Astrocyte (in vitro differentiated cells and primary cell): ENCODE measurements at regions not wholly inside any gene's neighbourhood (a gene's known extent, or its start where the extent isn't known, plus 50 kb on each side); places are given as distances from the start of the nearest gene placed in this dataset.
A peak's percentile ranks its signal among the peaks of the same experiment; 100 is the strongest.

Experiments
- DNase-seq: peaks from one replicate; pipeline ENCODE4 v3.0.0-alpha.2; 2010; ENCODE audit warnings: low read depth
- FAIRE-seq: peaks from 2 replicates; lab custom pipeline; 2011; peaks lifted over from hg19 to GRCh38; lab: Jason Lieb, UNC
- H2AFZ ChIP-seq: 2 replicates; pipeline ENCODE4 v1.6.0; 2012; ENCODE audit warnings: low read depth, low read length, inconsistent platforms
- H3K27ac ChIP-seq: 2 replicates; pipeline ENCODE4 v1.5.1; 2011; ENCODE audit warnings: low read depth, low read length, inconsistent platforms
- H3K27me3 ChIP-seq: 2 replicates; pipeline ENCODE4 v1.6.0; 2011; ENCODE audit warnings: low read length, inconsistent platforms; ENCODE audit not compliant: insufficient read depth
- H3K36me3 ChIP-seq: 2 replicates; pipeline ENCODE4 v1.5.1; 2011; ENCODE audit warnings: low read length, inconsistent platforms; ENCODE audit not compliant: insufficient read depth
- H3K4me1 ChIP-seq: 2 replicates; pipeline ENCODE4 v1.5.1; 2011; ENCODE audit warnings: low read length, inconsistent platforms; ENCODE audit not compliant: insufficient read depth
- H3K4me2 ChIP-seq: 2 replicates; pipeline ENCODE4 v1.6.0; 2012; ENCODE audit warnings: low read length, inconsistent platforms
- H3K4me3 ChIP-seq: 2 replicates; pipeline ENCODE4 v1.5.1; 2011; ENCODE audit warnings: low read depth, mild to moderate bottlenecking, low read length, inconsistent platforms; ENCODE audit not compliant: insufficient read depth
- H3K79me2 ChIP-seq: 2 replicates; pipeline ENCODE4 v1.6.0; 2012; ENCODE audit warnings: mild to moderate bottlenecking, low read length, inconsistent platforms; ENCODE audit not compliant: insufficient read depth
- H3K9ac ChIP-seq: 2 replicates; pipeline ENCODE4 v1.6.0; 2012; ENCODE audit warnings: mild to moderate bottlenecking, low read length, inconsistent platforms
- H3K9me3 ChIP-seq: 2 replicates; pipeline ENCODE4 v1.5.1; 2012; ENCODE audit warnings: low read depth, mild to moderate bottlenecking, low read length, inconsistent platforms; ENCODE audit not compliant: insufficient read depth
- H4K20me1 ChIP-seq: 2 replicates; pipeline ENCODE4 v1.6.0; 2012; ENCODE audit warnings: low read length, inconsistent platforms; ENCODE audit not compliant: insufficient read depth
- H3K27ac Mint-ChIP-seq: one replicate; pipeline ENCODE4 v1.8.0; 2021; ENCODE audit warnings: mild to moderate bottlenecking, mixed read lengths; ENCODE audit not compliant: unreplicated experiment
- H3K27me3 Mint-ChIP-seq: one replicate; pipeline ENCODE4 v1.8.0; 2021; ENCODE audit warnings: low read depth, mixed read lengths; ENCODE audit not compliant: unreplicated experiment
- H3K36me3 Mint-ChIP-seq: one replicate; pipeline ENCODE4 v1.8.0; 2021; ENCODE audit warnings: low read depth, mixed read lengths; ENCODE audit not compliant: unreplicated experiment
- H3K4me1 Mint-ChIP-seq: one replicate; pipeline ENCODE4 v1.8.0; 2021; ENCODE audit warnings: low read depth, mixed read lengths; ENCODE audit not compliant: unreplicated experiment
- H3K4me3 Mint-ChIP-seq: one replicate; pipeline ENCODE4 v1.8.0; 2021; ENCODE audit warnings: mild to moderate bottlenecking, moderate library complexity, mixed read lengths; ENCODE audit not compliant: unreplicated experiment
- H3K9me3 Mint-ChIP-seq: one replicate; pipeline ENCODE4 v1.8.0; 2021; ENCODE audit warnings: mild to moderate bottlenecking, mixed read lengths; ENCODE audit not compliant: unreplicated experiment
- EZH2 ChIP-seq: IDR thresholded peaks from 2 replicates; pipeline ENCODE4 v1.6.1; 2012; ENCODE audit warnings: mild to moderate bottlenecking, low read length, inconsistent platforms; ENCODE audit not compliant: insufficient read depth
- TF ChIP-seq, protein P1 (sequence below): IDR thresholded peaks from 2 replicates; pipeline ENCODE4 v1.5.1; 2011; ENCODE audit warnings: low read depth, mild to moderate bottlenecking, inconsistent platforms, low read length, moderate library complexity; ENCODE audit not compliant: insufficient read depth

DNA sequence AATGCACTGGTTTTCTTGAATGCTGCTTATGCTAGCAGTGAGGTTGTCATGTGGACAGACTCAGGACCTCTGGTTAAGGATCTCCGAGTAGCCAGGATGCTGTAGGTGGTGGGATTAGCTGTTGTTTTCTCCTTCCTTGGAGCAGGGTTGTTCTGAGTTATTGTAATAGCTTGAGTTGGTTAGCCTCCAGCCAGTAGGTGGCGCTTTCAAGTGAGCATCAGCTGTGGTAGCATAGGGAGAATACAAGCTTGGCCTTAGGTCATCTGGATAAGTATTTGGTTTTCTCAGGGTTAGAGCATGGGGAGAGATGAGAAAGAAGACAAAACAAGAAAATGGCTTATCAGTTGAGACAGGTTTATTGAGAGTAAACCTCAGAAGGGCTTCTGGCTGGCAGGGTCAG lies 299.7 kb upstream of the FBXO33 start:
- no peaks in the 10 kb centered on the region for H3K36me3 Mint-ChIP-seq
- H3K27me3 Mint-ChIP-seq, result no peaks in the 10 kb centered on the region
- Histone ChIP-seq H4K20me1 (no peaks in the 10 kb centered on the region), H3K36me3 (no peaks in the 10 kb centered on the region), H3K4me1 (no peaks in the 10 kb centered on the region), H2AFZ (no peak overlapping the region), H3K27me3 (no peaks in the 10 kb centered on the region), H3K79me2 (no peaks in the 10 kb centered on the region), H3K4me2 (no peak overlapping the region), H3K27ac (no peak overlapping the region), H3K4me3 (no peak overlapping the region), H3K9ac (no peak overlapping the region), H3K9me3 (no peaks in the 10 kb centered on the region)
- no peak overlapping the region for H3K4me3 Mint-ChIP-seq
- H3K9me3 Mint-ChIP-seq, result no peaks in the 10 kb centered on the region
- no peak overlapping the region for H3K27ac Mint-ChIP-seq
- FAIRE-seq, result no peak
- TF ChIP-seq, protein P1, sequence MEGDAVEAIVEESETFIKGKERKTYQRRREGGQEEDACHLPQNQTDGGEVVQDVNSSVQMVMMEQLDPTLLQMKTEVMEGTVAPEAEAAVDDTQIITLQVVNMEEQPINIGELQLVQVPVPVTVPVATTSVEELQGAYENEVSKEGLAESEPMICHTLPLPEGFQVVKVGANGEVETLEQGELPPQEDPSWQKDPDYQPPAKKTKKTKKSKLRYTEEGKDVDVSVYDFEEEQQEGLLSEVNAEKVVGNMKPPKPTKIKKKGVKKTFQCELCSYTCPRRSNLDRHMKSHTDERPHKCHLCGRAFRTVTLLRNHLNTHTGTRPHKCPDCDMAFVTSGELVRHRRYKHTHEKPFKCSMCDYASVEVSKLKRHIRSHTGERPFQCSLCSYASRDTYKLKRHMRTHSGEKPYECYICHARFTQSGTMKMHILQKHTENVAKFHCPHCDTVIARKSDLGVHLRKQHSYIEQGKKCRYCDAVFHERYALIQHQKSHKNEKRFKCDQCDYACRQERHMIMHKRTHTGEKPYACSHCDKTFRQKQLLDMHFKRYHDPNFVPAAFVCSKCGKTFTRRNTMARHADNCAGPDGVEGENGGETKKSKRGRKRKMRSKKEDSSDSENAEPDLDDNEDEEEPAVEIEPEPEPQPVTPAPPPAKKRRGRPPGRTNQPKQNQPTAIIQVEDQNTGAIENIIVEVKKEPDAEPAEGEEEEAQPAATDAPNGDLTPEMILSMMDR, result peak; percentile 10
- no peak for TF ChIP-seq EZH2
- no peak for DNase-seq
- H3K4me1 Mint-ChIP-seq, result no peaks in the 10 kb centered on the region

DNA sequence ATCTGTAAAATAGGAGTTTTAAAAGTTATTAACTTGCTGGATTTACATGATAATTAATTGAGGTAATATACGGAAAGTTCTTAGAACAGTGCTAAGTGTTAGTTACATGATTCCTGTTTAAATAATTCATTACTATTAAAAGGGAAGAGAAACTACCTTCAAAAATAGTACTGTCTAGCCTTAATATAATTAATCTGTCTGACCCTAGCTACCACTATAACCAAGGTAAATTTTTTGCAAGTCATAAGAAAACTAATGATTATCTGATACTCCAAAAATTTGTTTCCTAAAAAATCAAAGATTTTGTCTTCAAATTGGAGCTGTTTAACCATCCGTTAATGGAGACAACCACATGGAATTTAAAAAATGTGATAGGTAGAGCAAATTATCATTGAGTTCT lies 294.3 kb upstream of the FBXO33 start:
- H3K36me3 Mint-ChIP-seq, result no peaks in the 10 kb centered on the region
- Histone ChIP-seq H3K9ac (no peak overlapping the region), H3K4me3 (no peak overlapping the region), H3K9me3 (no peaks in the 10 kb centered on the region), H3K27ac (no peak overlapping the region), H3K27me3 (no peaks in the 10 kb centered on the region), H3K4me1 (no peaks in the 10 kb centered on the region), H3K79me2 (no peaks in the 10 kb centered on the region), H3K36me3 (no peaks in the 10 kb centered on the region), H3K4me2 (no peak overlapping the region), H2AFZ (no peak overlapping the region), H4K20me1 (no peaks in the 10 kb centered on the region)
- no peak for DNase-seq
- no peaks in the 10 kb centered on the region for H3K9me3 Mint-ChIP-seq
- H3K4me3 Mint-ChIP-seq, result no peak overlapping the region
- no peaks in the 10 kb centered on the region for H3K27me3 Mint-ChIP-seq
- H3K27ac Mint-ChIP-seq, result no peak overlapping the region
- no peak for FAIRE-seq
- TF ChIP-seq EZH2, result no peak
- TF ChIP-seq, protein P1, result no peak
- no peaks in the 10 kb centered on the region for H3K4me1 Mint-ChIP-seq

DNA sequence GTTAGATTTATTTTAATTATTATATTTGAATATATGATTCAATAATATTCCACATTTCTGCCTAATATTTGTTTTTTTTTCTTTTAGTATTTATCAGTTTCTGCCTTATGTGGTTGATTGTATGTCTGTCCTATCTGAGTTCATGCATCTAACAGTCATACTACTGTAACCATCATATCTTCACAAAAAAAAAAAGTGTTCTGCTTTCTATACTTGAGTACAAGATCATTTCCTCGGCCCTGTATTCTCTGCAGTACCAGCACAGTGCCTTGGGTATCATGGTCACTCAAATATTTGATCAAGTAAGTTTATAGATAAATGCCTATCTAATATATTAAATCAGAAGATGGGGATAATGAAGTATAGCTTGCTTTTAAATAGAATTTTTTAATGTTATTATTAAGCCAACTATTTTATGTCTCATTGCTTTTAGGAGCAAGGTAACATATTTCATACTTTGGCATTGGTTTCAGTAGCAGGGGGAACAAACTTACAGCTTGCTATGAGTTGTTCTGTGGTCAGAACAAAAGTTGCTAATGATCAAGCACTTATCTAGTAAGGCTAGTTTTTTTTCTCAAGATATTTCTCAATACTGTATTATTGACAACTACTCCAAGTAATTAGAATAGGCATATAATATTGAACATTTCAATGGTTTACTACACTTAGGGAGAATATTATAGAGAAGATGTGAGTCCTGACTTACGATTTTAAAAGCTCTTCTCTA lies 290.5 kb upstream of the FBXO33 start:
- H3K4me3 ChIP-seq, result no peak overlapping the region
- FAIRE-seq, result no peak
- TF ChIP-seq, protein P1, result no peak
- TF ChIP-seq EZH2, result no peak
- no peaks in the 10 kb centered on the region for H3K27me3 Mint-ChIP-seq
- H3K27me3 ChIP-seq, result no peaks in the 10 kb centered on the region
- H3K36me3 ChIP-seq, result no peaks in the 10 kb centered on the region
- no peaks in the 10 kb centered on the region for H3K4me1 Mint-ChIP-seq
- H4K20me1 ChIP-seq, result no peaks in the 10 kb centered on the region
- H3K9me3 Mint-ChIP-seq, result no peaks in the 10 kb centered on the region
- no peak overlapping the region for H3K27ac Mint-ChIP-seq
- no peaks in the 10 kb centered on the region for H3K4me1 ChIP-seq
- H2AFZ ChIP-seq, result no peak overlapping the region
- no peak overlapping the region for H3K27ac ChIP-seq
- no peak overlapping the region for H3K9ac ChIP-seq
- no peaks in the 10 kb centered on the region for H3K36me3 Mint-ChIP-seq
- DNase-seq, result no peak
- H3K4me2 ChIP-seq, result no peak overlapping the region
- no peaks in the 10 kb centered on the region for H3K79me2 ChIP-seq
- no peak overlapping the region for H3K4me3 Mint-ChIP-seq
- H3K9me3 ChIP-seq, result no peaks in the 10 kb centered on the region
